Activated T-cell treated with anti-CD3 and anti-CD28 coated beads, Interleukin-2, amount 50 U/mL, for 72 hours (primary cell): ENCODE measurements at regions not wholly inside any gene's neighbourhood (a gene's known extent, or its start where the extent isn't known, plus 50 kb on each side); places are given as distances from the start of the nearest gene placed in this dataset.

ENCODE experiments used
- ATAC-seq, 2 donors: fragments of 150-1000 bp; cut with Tn5 transposase; replicated peaks in 1 of 2; 2 replicates each; pipeline ENCODE4 v1.10.0; 2021; ENCODE audit warnings: moderate library complexity in 2 of 2, mild to moderate bottlenecking in 1 of 2
- DNase-seq, 2 donors: peaks; one replicate each; pipeline ENCODE4 v3.0.0; 2021 to 2022; ENCODE audit warnings: mixed read lengths in 1 of 2
- H3K27ac Mint-ChIP-seq: one replicate; pipeline ENCODE4 v1.8.0; 2022; ENCODE audit warnings: mild to moderate bottlenecking, moderate library complexity, mixed read lengths
- H3K27me3 Mint-ChIP-seq: one replicate; pipeline ENCODE4 v1.8.0; 2022; ENCODE audit warnings: low read depth, mixed read lengths
- H3K36me3 Mint-ChIP-seq, 2 donors: one replicate each; pipeline ENCODE4 v1.8.0; 2022; ENCODE audit warnings: mixed read lengths in 2 of 2, mild to moderate bottlenecking in 1 of 2; ENCODE audit not compliant: insufficient read depth in 2 of 2
- H3K4me1 Mint-ChIP-seq: one replicate; pipeline ENCODE4 v1.8.0; 2022; ENCODE audit warnings: low read depth, mixed read lengths
- H3K4me3 Mint-ChIP-seq, 2 donors: one replicate each; pipeline ENCODE4 v1.8.0; 2022; ENCODE audit warnings: mild to moderate bottlenecking in 2 of 2, mixed read lengths in 2 of 2, moderate library complexity in 2 of 2
- H3K9me3 Mint-ChIP-seq, 2 donors: one replicate each; pipeline ENCODE4 v1.8.0; 2022; ENCODE audit warnings: mixed read lengths in 2 of 2

- peaks cover 0 to 6% of the 10 kb centered on the region in 2 donors for H3K9me3 Mint-ChIP-seq
These were observed 518.2 kb upstream of the HTR2A start for GRCh38 chr13:47415048-47415447.

DNA sequence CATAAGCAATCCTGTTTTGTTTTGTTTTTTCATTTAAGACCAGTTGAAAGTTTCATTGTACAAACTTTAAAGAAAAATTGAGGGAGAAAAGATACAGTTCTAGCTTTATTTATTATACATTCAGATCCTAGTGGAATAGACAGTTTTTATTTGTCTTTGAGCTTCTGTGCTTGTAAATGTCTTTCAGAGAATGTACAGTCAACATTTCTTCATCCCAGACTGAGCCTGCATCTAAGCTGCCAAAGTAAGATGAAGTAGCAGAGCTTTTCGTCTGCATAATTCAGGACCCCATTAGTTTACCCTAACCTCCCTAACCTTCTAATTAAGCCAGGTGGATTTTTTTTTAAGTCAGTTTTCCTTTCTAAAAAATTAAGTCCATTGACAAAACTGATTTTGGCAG, 516.7 kb upstream of the HTR2A start:
- Mint-ChIP-seq H3K4me3 (no peak overlapping the region), H3K27me3 (no peaks in the 10 kb centered on the region), H3K27ac (no peak overlapping the region), H3K9me3 (peaks cover 0 to 6% of the 10 kb centered on the region in 2 donors), H3K36me3 (no peaks in the 10 kb centered on the region), H3K4me1 (no peaks in the 10 kb centered on the region)
- no peak for ATAC-seq
- DNase-seq: no peak

More at GRCh38 chr13:47415048-47415447, 518.2 kb upstream of the HTR2A start:
- H3K4me1 Mint-ChIP-seq: no peaks in the 10 kb centered on the region
- no peak for DNase-seq
- no peak overlapping the region for H3K27ac Mint-ChIP-seq
- no peak for ATAC-seq
- H3K4me3 Mint-ChIP-seq: no peak overlapping the region
- H3K36me3 Mint-ChIP-seq: no peaks in the 10 kb centered on the region
- H3K27me3 Mint-ChIP-seq: no peaks in the 10 kb centered on the region

DNA sequence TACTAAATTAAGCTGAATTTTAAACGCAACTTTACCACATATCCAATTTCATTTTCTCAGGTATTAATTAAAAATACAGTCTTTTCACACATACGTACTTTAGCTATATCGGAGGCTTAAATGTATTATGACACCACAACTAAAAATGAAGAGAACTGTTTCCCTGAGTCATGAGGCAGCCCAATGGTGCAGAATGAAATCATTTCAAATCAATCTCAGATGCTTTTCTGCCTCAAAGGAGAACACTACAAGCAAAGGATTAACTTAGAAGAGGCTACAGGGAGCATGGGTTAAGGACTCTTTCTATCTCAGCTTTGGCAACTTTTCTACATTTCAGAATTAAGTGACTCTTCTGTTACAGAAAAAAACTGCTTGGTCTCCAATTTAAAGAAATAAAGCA, 516.3 kb upstream of the HTR2A start:
- Mint-ChIP-seq H3K4me3 (no peak overlapping the region), H3K27ac (no peak overlapping the region)
- no peak for ATAC-seq

GRCh38 chr13:47409778-47410177, 512.9 kb upstream of the HTR2A start:
- no peaks in the 10 kb centered on the region for H3K4me1 Mint-ChIP-seq
- H3K27me3 Mint-ChIP-seq: no peaks in the 10 kb centered on the region
- H3K36me3 Mint-ChIP-seq: no peaks in the 10 kb centered on the region
- ATAC-seq (no peak), DNase-seq (no peak)
- H3K9me3 Mint-ChIP-seq: peaks cover 0 to 7% of the 10 kb centered on the region in 2 donors
- no peak overlapping the region for H3K27ac Mint-ChIP-seq
- no peak overlapping the region for H3K4me3 Mint-ChIP-seq

More for the DNA sequence above, 516.3 kb upstream of the HTR2A start:
- H3K9me3 Mint-ChIP-seq: peaks cover 0 to 8% of the 10 kb centered on the region in 2 donors
- DNase-seq: no peak
- H3K4me1 Mint-ChIP-seq: no peaks in the 10 kb centered on the region
- H3K36me3 Mint-ChIP-seq: no peaks in the 10 kb centered on the region
- H3K27me3 Mint-ChIP-seq: no peaks in the 10 kb centered on the region

DNA sequence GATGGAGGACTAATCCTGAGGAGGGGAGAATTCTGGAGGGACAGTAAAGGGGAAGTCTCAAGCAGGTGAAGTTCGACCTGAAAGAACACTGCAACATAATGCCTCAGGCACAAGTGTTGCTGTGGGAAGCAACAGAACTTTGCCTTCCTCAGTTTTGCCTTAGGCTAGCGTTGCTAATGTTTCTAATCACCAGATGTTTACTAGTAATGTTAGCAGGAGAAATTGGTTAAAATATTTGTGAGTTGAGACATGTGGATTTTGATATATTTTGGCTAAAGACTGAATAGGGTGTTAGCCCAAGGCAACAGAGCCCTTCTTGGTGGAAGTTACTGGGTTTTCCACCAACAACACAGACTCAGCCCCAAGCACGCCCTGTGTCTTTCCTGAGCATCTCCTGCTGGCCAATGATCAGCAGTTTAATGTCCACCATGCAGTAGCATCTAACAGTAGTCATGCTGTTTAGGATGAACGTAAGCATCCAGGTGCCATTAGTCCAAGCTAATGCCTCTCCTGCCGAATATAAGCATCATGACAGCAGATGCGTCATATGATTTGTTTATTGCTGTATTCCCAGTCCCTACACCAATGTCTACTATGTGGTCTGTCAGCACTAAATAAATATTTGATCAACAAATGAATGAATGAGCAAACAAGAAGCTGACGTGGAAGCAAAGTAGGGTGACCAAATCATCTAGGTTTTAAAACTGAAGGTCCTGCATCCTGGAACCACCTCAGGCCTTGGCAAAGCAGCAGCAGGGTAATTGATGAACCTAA, 511.9 kb upstream of the HTR2A start:
- H3K27ac Mint-ChIP-seq: no peak overlapping the region
- H3K4me1 Mint-ChIP-seq: no peaks in the 10 kb centered on the region
- H3K27me3 Mint-ChIP-seq: no peaks in the 10 kb centered on the region
- no peaks in the 10 kb centered on the region for H3K36me3 Mint-ChIP-seq
- DNase-seq (no peak), ATAC-seq (no peak)
- H3K9me3 Mint-ChIP-seq: peaks cover 0 to 7% of the 10 kb centered on the region in 2 donors
- no peak overlapping the region for H3K4me3 Mint-ChIP-seq

DNA sequence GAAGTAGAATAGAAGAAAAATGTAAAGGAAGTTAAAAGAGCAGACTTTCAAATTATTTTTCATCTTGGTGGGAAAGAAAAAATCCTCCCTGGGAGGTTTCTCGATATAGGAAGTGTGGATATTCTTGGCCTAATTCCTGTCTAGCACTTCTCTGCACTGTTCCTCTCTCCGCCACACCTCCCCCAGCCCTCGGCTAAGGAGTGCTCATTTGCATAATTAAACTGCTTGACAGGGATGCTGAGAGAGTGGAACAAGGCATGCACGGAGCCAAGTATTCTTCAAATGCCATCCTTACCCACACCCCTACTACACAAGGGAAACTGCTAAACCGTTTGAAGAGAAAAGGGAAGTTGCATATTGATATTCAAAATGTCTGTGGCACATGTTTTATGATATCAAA, 511.0 kb upstream of the HTR2A start:
- no peak for ATAC-seq
- Mint-ChIP-seq H3K27ac (no peak overlapping the region), H3K4me1 (no peaks in the 10 kb centered on the region), H3K9me3 (peaks cover 0 to 7% of the 10 kb centered on the region in 2 donors), H3K27me3 (no peaks in the 10 kb centered on the region), H3K4me3 (no peak overlapping the region), H3K36me3 (no peaks in the 10 kb centered on the region)
- no peak for DNase-seq

DNA sequence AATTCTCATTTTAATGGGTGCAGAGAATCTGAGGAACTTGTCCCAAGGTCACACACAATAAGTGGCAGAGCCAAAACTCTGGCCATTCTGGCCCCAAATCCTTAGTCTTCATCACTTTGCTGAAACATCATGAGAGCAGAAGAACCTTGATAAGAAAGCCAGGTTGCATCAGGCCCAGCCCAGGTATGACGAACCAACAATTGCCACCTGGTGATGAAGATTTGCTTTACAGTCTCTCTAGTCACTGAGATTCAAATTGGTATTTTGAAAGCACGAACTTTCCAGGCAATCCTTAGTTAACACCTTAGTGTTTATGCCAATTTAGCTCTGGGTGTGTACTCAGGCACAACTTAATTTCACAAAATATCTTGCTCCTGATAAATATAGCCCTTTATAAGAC, 502.7 kb upstream of the HTR2A start:
- H3K27me3 Mint-ChIP-seq: no peaks in the 10 kb centered on the region
- no peak overlapping the region for H3K4me3 Mint-ChIP-seq
- DNase-seq (no peak), ATAC-seq (no peak)
- peaks cover 2 to 3% of the 10 kb centered on the region in 2 donors for H3K9me3 Mint-ChIP-seq
- no peaks in the 10 kb centered on the region for H3K36me3 Mint-ChIP-seq
- no peaks in the 10 kb centered on the region for H3K4me1 Mint-ChIP-seq
- no peak overlapping the region for H3K27ac Mint-ChIP-seq

GRCh38 chr13:47397739-47398138, 500.9 kb upstream of the HTR2A start:
- Mint-ChIP-seq H3K9me3 (peaks cover 2 to 3% of the 10 kb centered on the region in 2 donors), H3K27ac (no peak overlapping the region), H3K4me3 (no peak overlapping the region), H3K36me3 (no peaks in the 10 kb centered on the region), H3K27me3 (no peaks in the 10 kb centered on the region), H3K4me1 (no peaks in the 10 kb centered on the region)
- no peak for ATAC-seq
- DNase-seq: no peak

DNA sequence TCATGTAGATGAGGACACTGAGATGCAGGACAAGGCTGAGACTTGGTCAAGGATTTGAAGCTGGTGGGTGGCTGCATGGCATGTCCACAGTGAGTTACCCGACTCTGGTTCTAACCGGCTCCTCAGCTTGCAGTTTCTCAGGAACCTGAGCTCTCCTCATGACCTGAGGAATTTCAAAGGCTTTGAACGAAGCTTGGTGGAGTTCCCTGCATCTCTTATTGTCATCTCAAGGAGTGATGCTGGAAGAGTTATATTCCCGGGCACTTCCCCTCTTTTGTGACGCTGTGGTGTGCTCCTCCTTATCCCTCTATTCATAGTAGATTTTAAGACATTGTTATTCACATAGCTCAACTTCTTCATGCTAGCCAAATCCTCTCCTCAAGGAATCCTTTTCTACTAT, 500.1 kb upstream of the HTR2A start:
- Mint-ChIP-seq H3K4me1 (no peaks in the 10 kb centered on the region), H3K9me3 (peaks cover 2 to 3% of the 10 kb centered on the region in 2 donors), H3K27ac (no peak overlapping the region), H3K36me3 (no peaks in the 10 kb centered on the region), H3K27me3 (no peaks in the 10 kb centered on the region), H3K4me3 (no peak overlapping the region)
- DNase-seq (no peak), ATAC-seq (no peak)

DNA sequence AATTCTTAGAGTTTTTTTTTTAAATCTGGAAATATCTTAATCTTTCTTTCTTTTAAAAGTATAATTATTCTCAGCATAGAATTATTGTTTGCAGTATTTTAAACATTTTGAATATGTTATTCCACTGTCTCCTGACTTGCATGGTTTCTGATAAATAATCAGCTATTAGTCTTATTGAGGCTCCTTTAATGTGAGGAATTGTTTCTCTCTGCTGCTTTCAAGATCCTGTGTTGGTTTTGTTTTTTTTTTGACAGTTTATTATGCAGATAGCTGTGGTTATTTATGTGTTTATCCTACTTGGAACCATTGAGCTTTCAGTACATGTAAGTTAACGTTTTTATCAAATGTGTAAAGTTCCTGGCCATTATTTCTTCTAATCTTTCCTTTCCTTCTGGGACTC, 477.9 kb upstream of the HTR2A start:
- Mint-ChIP-seq H3K36me3 (no peaks in the 10 kb centered on the region), H3K9me3 (peaks cover 3 to 12% of the 10 kb centered on the region in 2 donors), H3K4me1 (no peaks in the 10 kb centered on the region), H3K4me3 (no peak overlapping the region), H3K27me3 (no peaks in the 10 kb centered on the region), H3K27ac (no peak overlapping the region)
- ATAC-seq: no peak
- no peak for DNase-seq

GRCh38 chr13:47372751-47373150, 475.9 kb upstream of the HTR2A start:
- DNase-seq (no peak), ATAC-seq (no peak)
- Mint-ChIP-seq H3K27ac (no peak overlapping the region), H3K4me3 (no peak overlapping the region), H3K36me3 (peaks cover 1 to 4% of the 10 kb centered on the region in 2 donors), H3K27me3 (no peaks in the 10 kb centered on the region), H3K4me1 (no peaks in the 10 kb centered on the region), H3K9me3 (peaks cover 5 to 19% of the 10 kb centered on the region in 2 donors)

DNA sequence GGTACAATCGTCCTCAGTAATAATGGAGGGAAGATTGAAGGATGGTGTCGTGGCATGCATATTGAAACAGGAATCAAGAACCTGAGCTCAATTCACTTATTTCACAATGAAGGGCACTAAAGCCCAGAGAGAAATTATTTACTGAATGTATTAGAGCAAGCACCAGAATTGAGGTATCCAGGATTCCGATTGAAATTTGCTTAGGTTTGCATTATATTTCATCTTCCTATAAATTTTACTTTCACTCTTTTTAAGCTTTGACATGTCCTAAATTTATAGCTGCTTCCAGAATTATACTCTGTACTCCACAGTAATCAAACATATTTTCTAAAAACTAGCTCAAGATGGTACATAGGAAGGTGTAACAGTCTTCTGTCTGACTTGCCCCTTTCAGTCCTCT, 454.9 kb upstream of the HTR2A start:
- H3K27ac Mint-ChIP-seq: no peak overlapping the region
- DNase-seq (no peak), ATAC-seq (no peak)
- H3K36me3 Mint-ChIP-seq: no peaks in the 10 kb centered on the region
- no peaks in the 10 kb centered on the region for H3K4me1 Mint-ChIP-seq
- no peaks in the 10 kb centered on the region for H3K27me3 Mint-ChIP-seq
- no peak overlapping the region for H3K4me3 Mint-ChIP-seq
- H3K9me3 Mint-ChIP-seq: no peaks in the 10 kb centered on the region

DNA sequence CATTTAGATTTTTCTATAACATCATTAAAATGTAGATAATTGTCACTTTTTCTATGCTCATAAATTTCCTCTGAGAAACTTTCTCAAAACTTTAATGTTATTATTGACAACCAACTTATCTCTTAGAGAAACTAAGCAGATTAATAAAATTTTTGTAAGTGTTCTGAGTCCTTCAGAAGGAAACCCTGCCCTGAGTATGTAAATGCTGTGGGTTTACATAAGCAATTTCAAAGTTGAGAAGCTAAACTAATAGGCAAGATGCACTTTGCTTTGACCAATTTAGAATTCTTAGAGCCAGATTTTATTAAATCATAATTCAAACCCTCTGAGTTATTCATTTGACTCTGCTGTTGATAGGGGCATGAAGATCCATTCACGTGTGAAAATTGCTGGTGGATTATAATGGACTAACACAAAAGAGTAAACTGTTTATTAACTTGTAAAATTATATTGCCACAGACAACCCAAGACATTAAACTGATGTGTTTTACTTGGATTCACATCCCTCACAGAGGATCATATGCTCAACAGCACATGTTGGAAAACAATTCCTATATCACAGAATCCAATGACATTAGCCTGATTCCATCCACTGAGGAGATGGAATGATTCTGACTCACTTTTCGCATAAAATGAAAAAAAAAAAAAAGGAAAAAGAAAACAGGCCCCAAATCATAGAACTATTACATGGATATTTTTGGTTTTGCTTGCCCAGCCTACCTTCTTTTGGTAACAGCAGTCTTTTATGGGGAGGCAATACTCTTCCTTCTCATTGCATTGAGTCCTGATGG, 453.7 kb upstream of the HTR2A start:
- DNase-seq (no peak), ATAC-seq (no peak)
- H3K36me3 Mint-ChIP-seq: no peaks in the 10 kb centered on the region
- no peak overlapping the region for H3K4me3 Mint-ChIP-seq
- no peaks in the 10 kb centered on the region for H3K9me3 Mint-ChIP-seq
- no peak overlapping the region for H3K27ac Mint-ChIP-seq
- H3K27me3 Mint-ChIP-seq: no peaks in the 10 kb centered on the region
- H3K4me1 Mint-ChIP-seq: no peaks in the 10 kb centered on the region
